Peyer's patch (tissue), 4 donors: ENCODE measurements at regions not wholly inside any gene's neighbourhood (a gene's known extent, or its start where the extent isn't known, plus 50 kb on each side); places are given as distances from the start of the nearest gene placed in this dataset.

Experiments used
- POLR2A ChIP-seq, 2 donors: fragments of 450-650 bp; IDR thresholded peaks; one replicate each; pipeline ENCODE4 v1.5.1; 2017; ENCODE audit warnings: antibody characterized with exemption in 2 of 2, mild to moderate bottlenecking in 2 of 2, moderate library complexity in 2 of 2
- TF ChIP-seq, protein P1 (sequence below), 6 experiments: fragments of 450-650 bp in 4 of 6; fragments of 200-600 bp in 2 of 6; sonication (generic) in 1 of 6; IDR thresholded peaks; one replicate each; pipeline ENCODE4 v1.5.1; 2017 to 2019; ENCODE audit warnings: antibody characterized with exemption in 6 of 6, mild to moderate bottlenecking in 3 of 6, moderate library complexity in 1 of 6

DNA sequence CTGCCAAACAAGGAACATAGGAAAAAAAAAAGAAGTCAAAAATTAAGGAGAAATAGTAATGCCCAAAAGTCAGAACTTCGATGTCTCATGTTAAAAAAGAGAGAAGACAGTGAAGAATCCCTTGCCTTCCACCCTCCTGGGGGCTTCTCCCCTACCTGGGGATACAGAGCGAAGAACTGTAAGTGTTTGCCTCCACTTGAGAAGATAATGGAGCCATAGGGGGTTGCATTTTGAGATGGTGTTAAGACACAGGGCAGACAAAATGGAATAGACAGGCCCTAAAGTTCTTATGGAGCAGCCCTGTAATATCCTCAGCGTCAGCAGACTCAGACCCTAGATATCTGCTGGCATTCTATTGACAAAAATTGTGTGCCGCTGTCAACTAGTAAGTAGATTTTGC, 222.2 kb upstream of the MAP3K7 start:
- TF ChIP-seq, protein P1, sequence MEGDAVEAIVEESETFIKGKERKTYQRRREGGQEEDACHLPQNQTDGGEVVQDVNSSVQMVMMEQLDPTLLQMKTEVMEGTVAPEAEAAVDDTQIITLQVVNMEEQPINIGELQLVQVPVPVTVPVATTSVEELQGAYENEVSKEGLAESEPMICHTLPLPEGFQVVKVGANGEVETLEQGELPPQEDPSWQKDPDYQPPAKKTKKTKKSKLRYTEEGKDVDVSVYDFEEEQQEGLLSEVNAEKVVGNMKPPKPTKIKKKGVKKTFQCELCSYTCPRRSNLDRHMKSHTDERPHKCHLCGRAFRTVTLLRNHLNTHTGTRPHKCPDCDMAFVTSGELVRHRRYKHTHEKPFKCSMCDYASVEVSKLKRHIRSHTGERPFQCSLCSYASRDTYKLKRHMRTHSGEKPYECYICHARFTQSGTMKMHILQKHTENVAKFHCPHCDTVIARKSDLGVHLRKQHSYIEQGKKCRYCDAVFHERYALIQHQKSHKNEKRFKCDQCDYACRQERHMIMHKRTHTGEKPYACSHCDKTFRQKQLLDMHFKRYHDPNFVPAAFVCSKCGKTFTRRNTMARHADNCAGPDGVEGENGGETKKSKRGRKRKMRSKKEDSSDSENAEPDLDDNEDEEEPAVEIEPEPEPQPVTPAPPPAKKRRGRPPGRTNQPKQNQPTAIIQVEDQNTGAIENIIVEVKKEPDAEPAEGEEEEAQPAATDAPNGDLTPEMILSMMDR (IDR thresholded peaks at IDR 0.05): no peak
- TF ChIP-seq POLR2A (IDR thresholded peaks at IDR 0.05): no peak
